Stimulated activated CD4-positive, alpha-beta T cell treated with anti-CD3 and anti-CD28 coated beads, Interleukin-4, amount 100 ng/mL, for 1 hour (primary cell): ENCODE measurements at regions not wholly inside any gene's neighbourhood (a gene's known extent, or its start where the extent isn't known, plus 50 kb on each side); places are given as distances from the start of the nearest gene placed in this dataset.

Experiments
- DNase-seq: peaks from one replicate; pipeline ENCODE4 v3.0.0-alpha.2; 2020

DNA sequence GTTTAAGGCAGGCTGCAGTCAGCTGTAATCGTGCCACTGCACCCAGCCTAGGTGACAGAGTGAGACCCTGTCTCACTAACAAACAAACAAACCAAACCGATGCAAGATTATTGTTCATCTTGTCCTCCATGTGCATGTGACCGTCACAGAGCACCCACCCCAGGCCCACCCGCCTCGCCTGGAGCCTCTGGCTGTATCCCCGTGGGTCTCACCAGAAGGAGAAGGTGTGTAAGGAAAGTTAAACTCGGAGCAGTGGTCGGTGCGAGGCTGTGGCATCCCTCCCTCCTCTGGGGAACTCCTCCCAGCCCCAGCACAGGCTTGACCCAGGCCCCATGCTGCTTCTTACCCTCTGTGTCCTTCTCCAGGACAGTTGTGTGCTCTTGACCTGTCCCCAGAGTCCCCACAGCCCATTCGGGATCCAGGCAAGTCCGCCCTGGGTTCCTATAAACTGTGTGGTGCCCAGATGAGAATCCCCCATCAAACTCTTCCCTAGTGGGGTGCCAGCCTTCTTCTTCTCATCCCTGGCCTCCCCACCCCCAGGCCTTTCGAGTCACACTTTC, 318.4 kb downstream of the AJAP1 start:
- DNase-seq = no peak

DNA sequence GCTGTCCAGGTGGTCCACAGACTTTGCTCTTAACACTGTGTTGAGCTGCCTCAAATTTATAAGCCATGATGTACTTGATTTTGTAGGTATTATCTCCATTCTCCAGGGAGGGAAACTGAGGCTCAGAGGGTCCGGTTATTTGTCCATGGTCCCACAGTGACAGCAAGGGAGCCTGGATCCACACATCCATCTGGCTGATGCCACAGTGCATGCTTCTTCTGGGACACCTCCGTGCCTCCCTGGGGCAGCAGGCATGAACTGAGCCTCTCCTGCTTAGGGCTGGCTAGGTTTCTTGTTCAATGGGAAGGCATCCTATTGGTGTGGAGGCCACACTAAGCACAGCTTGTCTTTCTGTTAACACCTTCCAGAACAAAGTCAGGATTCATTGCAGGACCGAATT, 317.3 kb downstream of the AJAP1 start:
- DNase-seq = no peak

DNA sequence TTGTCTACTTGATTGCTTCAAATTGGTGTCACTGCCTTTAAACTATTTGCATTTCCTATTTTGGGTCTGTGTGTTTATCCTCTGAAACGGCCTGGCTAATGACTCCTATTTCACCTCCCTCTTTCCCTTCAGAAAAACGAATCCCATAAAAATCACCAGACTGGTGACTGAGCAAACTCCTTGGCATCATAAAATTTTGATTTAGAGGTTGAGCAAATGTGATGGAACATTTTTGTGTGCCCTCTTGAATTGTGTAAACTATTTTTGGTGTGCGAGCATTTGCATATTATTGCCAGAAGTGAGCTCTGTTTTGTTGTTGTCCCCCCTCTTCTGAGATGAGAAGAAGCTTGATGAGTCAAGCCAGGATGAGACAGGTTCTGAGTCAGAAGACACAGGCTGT, 316.1 kb downstream of the AJAP1 start:
- DNase-seq = no peak

DNA sequence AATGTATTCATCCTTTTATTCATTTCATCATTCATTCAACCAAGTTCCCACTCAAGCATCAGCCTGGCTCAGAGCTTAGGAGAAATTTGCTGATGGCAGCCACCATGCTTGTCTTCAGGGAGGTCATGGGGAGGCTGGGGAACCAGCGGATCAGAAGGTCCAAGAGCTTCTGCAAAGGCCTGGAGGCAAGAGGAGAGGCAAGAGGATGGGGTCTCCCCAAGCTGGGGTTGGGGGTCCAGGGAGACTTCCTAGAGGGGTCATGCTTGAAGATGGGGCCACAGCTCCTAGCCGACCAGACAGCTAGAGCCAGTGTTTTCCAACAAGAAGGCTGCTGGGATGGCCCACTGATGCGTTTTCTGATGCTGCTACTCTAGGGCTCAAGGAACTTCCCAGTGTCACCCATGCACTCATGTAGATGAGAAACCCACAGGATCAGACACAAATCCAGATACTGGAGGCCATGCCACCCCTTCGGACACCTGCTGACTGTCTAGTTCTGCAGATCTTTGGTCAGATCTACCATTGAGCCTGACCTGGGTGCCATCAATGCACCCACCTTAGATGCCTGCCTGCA, 315.2 kb downstream of the AJAP1 start:
- no peak for DNase-seq

DNA sequence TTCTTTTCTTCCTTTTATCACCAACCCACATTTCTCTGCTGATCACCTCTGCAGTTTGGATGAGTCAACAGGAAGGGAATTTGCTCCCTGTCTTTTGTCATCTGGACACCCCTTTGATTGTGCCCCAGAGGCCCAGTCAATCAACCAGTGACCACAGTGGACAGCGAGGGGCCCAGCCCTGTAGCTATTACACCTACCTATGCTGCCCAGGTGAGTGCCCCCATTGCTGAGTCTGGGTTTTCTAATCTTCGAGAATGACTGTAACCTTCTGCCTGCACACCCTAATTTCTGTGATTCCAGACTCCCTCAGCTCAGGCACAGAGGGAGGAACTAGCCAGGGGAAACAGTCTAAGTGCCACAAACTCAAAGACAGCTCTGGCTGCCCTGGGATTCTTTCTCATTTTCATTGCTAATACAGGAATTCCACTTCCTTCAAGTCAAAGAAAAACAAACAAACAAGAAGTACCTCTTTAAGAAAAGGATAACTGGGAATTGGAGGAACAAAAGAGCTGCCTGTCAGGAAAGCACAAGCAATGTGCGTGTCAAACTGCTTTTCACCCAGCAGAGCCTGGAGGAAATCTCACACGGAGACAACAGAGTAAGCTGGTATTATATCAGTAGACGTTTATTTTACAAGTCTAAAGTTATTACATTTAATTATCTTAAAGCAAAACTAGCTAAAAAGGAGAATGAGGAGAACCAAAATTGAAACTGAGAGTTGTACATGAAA, 311.1 kb downstream of the AJAP1 start:
- DNase-seq = no peak

DNA sequence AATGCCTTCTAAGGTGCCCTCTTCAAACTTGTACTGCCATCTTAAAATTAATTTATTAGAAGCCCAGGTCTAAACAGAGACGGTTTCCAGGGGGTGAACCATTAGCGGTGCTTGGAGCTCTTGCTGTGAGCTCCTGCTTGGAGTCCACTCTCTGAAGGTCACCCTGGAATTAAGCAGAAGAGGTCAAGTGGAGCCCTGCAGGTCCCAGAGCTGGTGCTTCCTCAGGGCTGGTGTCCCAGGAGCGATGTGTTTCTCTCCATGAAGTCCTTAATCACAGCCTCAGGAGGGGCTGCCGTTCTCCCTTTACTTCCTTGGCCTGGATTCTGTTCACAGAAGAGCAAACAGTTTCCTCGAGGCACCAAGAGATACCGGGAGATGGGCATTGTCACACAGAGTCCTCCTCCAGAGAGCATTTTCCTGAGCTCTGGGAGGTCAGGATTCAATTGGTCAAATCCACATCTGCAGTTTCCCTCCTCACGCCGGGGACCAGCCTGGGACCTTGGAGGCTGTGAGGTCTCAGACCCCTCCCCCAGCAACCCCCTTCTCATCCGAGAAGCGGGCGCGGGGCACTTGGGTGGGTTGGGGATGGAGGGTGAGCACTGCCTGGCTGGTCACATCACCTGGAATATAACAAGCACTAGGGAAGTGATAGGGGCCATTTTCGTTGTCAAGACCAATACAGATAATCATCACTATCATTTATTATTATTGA, 310.4 kb downstream of the AJAP1 start:
- no peak for DNase-seq

DNA sequence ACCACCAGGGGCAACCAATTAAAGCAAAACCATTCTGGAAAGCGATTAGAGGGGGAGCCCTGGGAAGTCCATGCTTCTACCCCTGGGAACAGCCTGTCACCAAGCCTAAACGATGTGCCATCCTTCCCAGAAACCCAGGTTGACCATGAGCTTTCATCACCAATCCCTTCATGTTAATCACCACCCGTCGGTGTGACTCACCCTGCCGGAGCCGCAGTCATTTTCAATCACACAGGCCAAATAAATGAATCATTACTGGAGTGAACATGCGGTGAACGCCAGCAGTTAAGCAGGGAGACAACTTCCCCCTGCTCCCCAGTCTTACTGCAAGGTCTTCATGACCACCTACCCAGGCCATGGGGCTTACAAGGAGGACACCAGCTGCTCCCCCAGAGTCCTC, 308.8 kb downstream of the AJAP1 start:
- no peak for DNase-seq

DNA sequence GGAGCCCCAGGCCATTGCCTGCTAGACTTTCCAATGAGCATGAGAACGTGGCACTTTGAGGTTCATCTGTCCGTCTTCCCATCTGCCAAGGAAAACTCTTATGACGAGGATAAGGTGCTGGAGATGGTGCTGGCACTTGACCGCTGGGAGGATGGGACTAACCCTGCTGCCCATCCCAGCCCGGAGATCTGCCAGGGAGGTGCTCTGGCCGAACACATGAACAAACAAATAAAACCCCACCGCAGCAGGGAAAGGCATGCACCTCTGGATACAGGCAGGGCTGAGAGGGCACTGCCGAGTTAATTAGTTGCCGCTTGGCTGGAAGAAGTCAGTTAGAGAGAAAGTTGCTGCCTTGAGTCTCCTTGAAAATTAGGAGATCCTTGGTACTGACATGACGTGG, 308.4 kb downstream of the AJAP1 start:
- no peak for DNase-seq

DNA sequence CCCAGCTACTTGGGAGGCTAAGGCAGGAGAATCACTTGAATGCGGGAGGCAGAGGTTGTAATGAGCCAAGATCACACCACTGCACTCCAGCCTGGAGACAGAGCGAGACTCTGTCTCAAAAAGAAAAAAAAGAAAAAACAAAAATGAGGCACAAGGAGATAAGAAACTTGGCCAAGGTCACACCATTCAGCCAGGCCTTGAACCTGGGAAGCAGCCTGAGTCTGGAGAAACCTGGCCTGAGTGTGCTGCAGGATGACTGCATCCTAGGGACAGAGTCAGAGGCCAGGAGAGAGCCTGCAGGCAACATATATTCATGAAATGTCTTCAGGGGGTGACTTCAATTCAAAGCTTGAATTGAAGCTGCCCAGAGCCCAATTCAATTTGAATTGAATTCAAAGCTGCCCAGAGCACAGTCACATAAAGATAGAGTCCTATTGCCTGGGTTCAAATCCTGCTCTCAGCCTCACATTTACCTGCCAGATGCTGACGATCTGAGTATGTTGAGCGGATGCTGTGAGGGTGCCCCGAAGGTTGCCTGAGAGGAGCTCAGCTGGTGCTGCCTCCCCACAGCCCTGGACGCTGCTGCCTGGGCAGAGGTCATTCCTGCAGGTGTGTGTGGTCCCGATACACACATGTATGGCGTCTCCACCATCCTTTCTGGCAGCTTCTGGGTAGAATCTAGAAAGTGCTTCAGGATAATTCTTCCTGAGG, 307.7 kb downstream of the AJAP1 start:
- no peak for DNase-seq

DNA sequence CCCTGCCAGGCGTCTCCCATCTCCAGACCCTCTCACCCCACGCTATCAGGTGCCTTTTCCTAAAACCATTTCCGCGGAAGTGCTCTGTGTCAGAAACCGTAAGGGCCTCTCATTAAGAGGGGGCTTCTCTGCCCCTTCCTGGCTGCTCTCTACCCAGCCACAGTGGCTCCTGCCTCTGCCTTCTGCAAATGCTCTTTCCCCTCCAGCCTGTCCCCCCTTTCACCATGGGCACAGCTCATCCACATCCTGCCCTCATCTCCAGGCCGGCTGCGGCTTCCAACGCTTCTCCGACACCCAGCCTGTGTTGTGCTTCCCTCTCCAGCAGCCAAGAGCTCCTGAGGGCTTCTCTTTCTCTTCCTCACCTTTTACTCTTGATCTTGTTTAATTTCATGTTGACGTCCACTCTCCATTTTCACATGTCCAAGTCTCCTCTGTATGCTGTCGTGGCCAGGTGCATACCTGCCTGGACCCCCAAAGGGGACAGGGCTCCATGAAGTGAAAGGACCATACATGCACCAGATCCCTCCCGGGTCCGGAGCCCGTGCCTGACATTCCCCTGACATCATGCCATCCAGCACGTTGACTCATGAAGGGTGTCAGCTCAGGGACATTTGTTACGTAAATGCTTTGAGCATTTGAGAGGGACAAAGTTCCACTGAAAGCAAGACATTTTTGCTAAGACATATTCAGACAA, 306.5 kb downstream of the AJAP1 start:
- DNase-seq = no peak

DNA sequence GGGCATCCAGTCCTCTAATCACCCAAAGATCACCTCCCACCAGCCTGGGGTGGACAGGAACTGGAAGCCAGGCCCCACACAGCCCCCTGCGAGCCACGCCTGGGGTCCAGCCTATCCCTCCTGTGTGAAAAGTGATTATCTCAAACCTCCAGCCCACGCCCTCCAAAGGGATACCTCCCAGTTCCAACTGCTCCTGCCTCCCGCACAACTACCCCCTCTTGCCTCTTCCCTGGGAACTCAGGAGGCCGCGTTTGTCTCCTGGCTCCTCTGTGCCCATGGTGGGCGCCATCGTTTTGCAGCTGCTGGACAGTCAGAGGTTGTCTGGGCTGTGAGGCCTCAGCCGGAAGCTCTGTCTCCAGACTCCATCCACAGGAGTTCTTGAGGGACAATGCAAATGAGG, 305.9 kb downstream of the AJAP1 start:
- no peak for DNase-seq

DNA sequence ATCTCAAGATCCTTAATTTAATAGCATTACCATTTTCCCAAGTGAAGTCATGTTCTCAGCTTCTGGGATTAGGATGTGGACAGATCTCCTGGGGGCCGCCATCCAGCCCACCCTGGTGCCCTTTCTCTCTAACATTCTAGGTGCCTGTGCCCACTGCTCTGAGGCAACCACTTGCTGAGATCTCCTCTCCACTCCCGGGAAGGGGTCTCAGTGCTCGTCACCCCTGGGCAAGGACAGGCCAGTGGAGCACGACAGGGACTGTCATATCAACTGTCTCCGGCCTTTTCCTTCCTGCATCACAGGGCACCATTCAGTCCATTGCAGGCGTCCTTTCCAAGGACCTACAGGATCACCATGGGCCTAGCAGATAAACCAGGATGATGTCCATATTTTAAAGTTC, 304.8 kb downstream of the AJAP1 start:
- no peak for DNase-seq

DNA sequence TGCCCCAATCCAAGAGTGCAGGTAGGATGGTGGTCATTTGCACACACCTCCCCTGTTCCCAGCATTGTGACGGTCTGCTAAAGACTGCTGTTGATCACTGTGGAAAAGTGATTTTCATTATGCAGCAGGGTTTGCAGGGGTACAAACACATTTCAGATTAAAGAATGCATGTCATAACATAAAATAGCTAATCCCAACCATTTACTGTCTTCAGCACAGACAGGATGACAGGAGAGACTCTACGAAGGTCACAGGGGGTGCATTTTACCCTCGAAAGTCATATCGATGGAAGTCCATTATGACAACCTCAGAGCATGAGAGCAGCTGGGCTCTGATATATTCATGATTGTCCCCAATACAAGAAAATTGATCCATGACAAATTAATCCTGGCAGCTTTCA, 302.6 kb downstream of the AJAP1 start:
- no peak for DNase-seq

DNA sequence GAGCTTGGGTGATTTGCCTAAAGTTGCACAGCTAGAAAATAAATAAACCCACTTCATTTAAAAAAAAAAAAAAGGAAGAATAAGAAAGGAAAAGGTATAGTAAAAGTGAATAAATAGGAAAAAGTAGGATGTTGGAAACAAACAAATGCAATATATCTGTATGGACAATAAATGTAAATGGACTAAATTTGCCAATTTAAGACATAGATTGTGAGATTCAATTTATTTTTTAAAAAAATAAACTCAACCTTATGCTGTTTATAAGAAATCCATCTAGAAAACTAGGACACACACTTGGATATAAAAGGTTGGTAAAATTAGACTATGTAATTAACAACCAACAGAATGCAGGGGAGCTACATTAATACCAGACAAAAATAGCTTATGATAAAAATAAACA, 300.0 kb downstream of the AJAP1 start:
- DNase-seq = no peak

DNA sequence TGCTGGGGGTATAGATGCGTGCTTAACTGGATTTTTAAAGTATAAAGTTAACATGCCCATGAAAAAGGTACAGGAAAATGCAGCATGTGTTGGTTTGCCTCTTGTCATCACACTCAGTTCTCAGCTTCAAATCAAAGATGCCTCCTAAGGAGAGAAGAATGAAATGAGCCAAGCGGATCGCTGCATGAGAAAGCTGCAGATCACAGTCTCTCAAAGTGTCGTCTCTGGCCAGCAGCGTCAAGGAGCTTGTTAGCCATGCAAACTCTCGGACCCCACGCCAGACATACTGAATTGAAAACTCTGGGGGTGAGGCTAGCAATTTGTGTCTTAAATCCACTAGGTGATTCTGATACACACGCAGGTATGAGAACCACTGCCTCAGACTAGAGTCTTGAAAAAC, 297.2 kb downstream of the AJAP1 start:
- no peak for DNase-seq

DNA sequence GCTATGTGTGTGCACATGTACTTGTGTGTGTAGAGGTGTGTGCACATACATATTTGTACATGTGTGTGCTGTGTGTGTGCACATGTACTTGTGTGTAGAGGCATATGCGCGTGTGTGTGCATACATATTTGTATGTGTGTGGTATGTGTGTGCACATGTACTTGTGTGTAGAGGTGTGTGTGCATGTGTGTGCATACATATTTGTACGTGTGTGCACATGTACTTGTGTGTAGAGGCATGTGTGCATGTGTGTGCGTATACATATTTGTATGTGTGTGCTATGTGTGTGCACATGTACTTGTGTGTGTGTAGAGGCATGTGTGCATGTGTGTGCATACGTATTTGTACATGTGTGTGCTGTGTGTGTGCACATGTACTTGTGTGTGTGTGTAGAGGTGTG, 291.9 kb downstream of the AJAP1 start:
- no peak for DNase-seq

DNA sequence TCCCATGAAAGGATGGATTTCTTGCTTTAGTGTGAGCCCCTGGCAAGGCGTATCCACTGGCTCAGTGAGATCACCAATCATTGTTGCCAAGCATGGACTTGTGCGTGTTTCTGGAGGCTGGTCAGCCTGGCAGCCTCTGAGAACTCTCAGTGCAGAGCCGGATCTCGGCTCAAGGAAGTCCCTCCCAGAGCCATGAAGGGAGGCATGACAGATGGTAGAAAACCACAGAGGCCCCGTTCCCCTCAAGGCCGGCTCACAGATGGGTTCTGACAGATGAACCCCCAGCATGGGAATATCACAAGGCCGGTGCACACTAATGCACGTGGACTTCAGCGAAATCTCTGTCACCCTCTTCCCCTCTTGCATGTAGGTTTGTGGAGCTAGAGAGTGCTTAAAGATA, 290.5 kb downstream of the AJAP1 start:
- DNase-seq = no peak

DNA sequence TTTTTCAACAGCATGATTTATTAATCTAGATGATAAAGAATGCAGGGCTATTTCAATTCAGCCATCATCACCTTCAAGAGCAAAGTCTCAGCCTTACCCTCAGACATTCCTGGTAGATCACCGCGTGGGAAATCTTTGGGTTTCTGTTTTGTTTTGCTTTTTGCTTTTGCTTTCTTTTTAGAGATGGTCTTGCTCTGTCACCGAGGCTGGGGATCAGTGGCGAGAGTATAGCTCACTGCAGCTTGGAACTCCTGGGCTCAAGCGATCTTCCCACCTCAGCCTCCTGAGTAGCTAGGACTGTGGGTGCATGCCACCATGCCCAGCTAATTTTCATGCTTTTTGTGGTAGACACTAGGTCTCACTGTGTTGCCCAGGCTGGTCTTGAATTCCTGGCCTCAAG, 289.7 kb downstream of the AJAP1 start:
- no peak for DNase-seq

DNA sequence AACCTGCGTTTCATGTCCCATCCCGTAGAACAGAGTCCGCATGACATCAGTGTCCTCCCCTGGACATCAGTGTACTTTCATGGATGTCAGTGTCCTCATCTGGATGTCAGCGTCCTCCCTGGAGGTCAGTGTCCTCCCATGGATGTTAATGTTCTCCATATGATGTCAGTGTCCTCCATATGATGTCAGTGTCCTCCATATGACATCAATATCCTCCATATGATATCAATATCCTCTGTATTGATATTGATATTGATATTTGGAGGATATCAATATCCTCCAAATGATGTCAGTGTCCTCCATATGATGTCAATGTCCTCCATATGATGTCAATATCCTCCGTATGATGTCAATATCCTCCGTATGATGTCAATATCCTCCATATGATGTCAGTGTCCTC, 284.9 kb downstream of the AJAP1 start:
- no peak for DNase-seq

DNA sequence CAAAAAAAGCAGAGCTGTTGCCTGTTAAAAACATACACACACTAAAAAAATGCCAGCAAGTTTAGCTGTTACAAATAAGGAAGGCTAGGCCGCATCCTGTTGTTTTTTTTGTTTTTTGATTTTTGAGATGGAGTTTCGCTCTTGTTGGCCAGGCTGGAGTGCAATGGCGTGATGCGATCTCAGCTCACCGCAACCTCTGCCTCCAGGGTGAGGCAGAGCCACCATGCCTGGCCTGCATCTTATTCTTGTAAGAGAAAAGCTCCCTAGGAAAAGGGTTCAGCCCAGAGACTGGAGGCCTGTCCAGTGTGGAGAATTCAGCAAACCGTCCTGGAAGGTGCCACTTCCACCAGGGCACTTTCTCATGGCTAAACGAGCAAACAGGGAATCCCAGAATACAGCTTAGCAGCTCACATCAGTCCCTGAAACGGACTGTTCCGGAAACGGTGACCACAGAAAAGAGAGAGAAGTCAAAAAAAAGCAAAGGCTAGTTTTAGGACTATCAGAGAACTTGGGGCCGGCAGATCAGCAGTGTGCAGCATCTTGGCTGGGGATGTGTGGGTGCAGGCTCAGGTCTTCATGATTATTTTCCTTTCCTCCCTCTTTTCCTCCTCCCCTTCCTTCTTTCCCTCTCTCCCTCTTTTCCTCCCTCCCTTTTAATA, 283.6 kb downstream of the AJAP1 start:
- DNase-seq = no peak

DNA sequence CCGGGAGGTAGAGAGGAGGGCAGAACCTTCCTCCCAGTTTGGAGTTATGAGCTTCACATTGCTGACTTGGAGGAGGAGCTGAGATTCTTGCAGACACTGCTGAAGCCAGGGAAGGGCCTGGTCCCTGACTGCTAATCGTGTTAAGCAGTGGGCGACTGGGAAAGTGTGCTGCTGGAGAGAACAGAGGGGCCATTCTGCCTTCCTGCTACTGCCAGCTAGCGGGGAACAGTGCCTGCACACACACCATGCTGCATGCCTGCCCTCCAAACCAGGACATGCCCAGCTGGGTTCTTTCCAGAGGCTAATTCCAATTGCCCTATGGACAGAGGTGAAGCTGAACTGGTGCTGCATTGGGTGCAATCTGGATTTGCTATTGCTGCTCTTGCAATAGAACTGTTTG, 281.4 kb downstream of the AJAP1 start:
- no peak for DNase-seq

DNA sequence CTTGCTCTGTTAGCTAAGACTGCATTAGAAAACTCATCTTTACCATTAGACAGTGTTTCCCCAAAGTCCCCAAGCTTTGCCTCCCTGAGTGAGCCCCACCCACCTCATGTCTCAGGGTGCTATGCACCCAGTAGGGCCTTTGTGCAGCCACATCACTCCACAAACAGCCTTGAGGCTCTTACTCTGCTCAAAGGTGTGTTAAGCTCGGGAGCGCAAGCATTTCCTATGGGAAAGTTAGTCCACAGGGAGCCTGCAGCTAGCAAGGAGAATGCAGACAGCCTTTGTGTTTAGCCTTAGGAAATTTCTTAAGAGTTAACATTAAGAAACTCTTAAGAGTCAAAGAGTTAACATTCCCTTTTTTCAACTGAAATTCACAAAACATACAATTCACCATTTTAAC, 278.8 kb downstream of the AJAP1 start:
- no peak for DNase-seq
